Astrocyte of the spinal cord (primary cell): ENCODE measurements at regions not wholly inside any gene's neighbourhood (a gene's known extent, or its start where the extent isn't known, plus 50 kb on each side); places are given as distances from the start of the nearest gene placed in this dataset.

ENCODE experiments used
- DNase-seq: peaks from one replicate; pipeline ENCODE4 v3.0.0; 2011; ENCODE audit warnings: low read depth, low spot score
- H3K4me3 ChIP-seq: 2 replicates; pipeline ENCODE4 v1.5.1; 2011; ENCODE audit warnings: low read depth, mild to moderate bottlenecking, low read length, moderate library complexity
- in situ Hi-C: cut with HindIII; loops from 2 replicates; pipeline ENCODE4 v1.10.0; 2017; ENCODE audit warnings: low sequenced_read_pairs
- TF ChIP-seq, protein P1 (sequence below): IDR thresholded peaks from 2 replicates; pipeline ENCODE4 v1.5.1; 2012; ENCODE audit warnings: low read depth, mild to moderate bottlenecking, low read length, inconsistent platforms

DNA sequence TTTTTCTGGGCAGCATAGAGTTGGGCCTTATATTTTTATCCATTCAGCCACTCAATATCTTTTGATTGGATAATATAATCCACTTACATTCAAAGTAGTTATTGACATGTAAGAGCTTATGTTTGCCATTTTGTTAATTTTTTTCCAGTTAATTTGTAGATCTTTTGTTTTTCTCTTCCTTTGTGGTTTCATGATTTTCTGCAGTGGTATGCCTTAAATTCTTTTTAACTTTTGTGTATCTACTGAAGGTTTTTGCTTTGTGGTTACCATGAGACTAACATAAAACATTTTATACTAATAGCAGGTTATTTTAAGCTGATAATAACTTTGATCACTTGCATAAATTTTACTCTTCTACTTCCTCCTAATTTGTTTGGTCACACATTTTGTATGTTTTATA lies 140.8 kb upstream of the GATB start:
- DNase-seq: no peak
- TF ChIP-seq, protein P1, sequence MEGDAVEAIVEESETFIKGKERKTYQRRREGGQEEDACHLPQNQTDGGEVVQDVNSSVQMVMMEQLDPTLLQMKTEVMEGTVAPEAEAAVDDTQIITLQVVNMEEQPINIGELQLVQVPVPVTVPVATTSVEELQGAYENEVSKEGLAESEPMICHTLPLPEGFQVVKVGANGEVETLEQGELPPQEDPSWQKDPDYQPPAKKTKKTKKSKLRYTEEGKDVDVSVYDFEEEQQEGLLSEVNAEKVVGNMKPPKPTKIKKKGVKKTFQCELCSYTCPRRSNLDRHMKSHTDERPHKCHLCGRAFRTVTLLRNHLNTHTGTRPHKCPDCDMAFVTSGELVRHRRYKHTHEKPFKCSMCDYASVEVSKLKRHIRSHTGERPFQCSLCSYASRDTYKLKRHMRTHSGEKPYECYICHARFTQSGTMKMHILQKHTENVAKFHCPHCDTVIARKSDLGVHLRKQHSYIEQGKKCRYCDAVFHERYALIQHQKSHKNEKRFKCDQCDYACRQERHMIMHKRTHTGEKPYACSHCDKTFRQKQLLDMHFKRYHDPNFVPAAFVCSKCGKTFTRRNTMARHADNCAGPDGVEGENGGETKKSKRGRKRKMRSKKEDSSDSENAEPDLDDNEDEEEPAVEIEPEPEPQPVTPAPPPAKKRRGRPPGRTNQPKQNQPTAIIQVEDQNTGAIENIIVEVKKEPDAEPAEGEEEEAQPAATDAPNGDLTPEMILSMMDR: no peak
- no peak overlapping the region for H3K4me3 ChIP-seq
- in situ Hi-C loops: no loop called here

DNA sequence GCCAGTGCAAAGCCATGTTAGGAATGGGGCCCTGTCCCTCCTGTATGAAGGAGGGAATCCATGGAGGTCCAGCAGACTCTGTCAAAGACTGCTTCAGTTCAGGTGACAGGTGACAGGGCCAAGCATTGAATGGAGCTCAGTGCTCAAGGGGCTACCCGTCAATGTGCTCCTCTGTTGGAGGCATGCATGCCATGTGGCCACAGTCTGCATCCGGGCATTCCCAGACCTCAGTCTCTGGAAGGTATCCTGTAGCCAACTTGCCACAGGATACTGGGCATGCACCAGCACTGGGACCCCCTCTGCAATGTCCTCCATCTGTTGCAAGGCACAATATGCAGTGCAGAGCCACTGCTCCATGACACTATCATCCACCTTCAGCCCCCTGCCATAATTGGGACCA lies 136.1 kb upstream of the GATB start:
- TF ChIP-seq, protein P1: no peak
- no peak overlapping the region for H3K4me3 ChIP-seq
- in situ Hi-C loops: no loop called here
- no peak for DNase-seq

DNA sequence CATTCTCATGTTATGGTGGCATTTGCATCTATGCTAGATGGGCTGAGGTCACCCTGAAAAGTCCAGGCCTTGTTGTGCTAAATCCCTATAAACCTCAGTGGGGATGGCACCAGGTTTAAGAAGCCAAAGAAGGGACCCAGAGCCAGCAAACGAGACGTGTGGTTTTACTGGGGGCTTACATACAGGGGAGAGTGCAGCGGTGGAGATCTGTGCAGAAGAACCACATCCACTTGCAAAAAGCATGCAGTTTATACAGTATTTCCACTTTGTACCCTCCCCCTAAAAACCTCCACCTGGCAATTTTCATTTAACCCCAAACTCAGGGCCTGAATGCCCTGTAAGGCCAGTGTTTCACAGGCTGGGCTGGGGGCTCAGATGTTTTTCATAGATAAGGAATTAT lies 134.9 kb upstream of the GATB start:
- H3K4me3 ChIP-seq: no peak overlapping the region
- DNase-seq: no peak
- TF ChIP-seq, protein P1: no peak
- in situ Hi-C loops: no loop called here

DNA sequence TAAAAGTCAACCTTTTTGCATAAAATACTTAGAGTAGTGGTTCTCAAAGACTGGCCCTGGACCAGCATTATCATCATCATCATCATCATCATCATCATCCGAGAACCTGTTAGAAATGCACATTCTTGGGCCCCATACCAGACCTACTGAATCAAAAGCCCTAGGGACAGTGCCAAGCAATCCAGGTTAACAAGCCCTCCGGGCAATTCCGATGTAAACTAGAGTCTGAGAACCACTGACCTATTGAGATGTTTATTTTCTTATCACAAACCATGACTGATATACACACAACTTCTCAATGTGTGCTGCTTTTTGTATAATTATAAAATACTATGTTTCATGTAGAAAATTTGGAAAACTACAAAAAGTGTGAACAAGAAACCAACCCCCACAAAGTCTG lies 133.4 kb upstream of the GATB start:
- in situ Hi-C loops: no loop called here
- no peak for DNase-seq
- TF ChIP-seq, protein P1: no peak

DNA sequence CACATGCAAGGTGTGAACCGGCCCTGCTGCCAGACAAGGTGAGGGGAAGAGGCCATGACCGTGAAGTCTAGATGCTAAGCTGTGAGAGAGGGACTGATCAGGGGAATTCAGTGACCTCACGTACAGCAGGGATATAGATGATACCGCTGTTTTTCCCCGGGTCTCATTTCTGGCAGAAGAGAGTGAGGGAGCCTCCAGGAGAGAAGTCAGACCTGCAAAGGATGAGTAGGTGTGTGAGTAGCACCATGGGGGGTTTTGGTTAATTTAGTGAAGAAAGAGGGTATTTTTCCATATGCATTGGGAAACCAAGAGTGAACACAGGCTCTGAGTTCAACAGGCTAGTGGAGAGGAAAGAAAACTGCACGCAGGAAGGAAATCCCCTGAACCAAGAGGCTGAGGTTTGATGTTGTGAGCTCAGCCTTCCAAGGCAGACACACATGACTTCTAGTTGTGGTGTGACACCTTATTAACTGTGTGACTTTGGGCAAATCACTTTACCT lies 127.6 kb upstream of the GATB start:
- in situ Hi-C loops: no loop called here
- TF ChIP-seq, protein P1: no peak
- DNase-seq: no peak
- no peak overlapping the region for H3K4me3 ChIP-seq

More for the DNA sequence above, 133.4 kb upstream of the GATB start:
- H3K4me3 ChIP-seq: no peak overlapping the region

DNA sequence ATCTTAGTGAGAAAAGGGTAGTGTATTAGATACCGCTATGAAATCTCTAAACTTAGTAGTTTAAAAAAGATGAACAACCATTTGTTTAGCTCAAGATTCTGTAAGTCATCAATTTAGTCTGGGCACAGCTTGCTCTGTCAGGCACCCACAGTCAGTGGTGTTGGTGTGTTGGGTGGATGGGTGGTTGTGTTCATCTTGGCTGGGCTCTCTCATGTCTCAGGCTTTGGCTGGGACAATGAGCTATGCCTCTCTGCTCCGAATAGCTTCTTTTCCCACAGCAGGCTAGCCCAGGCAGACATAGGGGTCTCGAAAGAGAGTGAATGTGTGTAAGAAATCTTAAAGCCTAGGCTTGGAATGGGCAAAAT lies 127.0 kb upstream of the GATB start:
- in situ Hi-C loops: no loop called here
- no peak overlapping the region for H3K4me3 ChIP-seq
- DNase-seq: no peak
- TF ChIP-seq, protein P1: no peak
